ENCODE measurements at regions not wholly inside any gene's neighbourhood (a gene's known extent, or its start where the extent isn't known, plus 50 kb on each side); places are given as distances from the start of the nearest gene placed in this dataset.
"Not testable (repeated sequence)": the region's sequence is repeated elsewhere in the genome, so short reads cannot be mapped to it uniquely, and the experiment has no call there.

GRCh38 chr14:83870546-83871270 lies 1659.2 kb upstream of the FLRT2 start:
- DNase-seq, result no peak

- no peak for DNase-seq
Observed at GRCh38 chr14:83873669-83874068, 1656.3 kb upstream of the FLRT2 start.

GRCh38 chr14:83874662-83875061 lies 1655.3 kb upstream of the FLRT2 start:
- DNase-seq, result peak; percentile 22

GRCh38 chr14:83883732-83884131 lies 1646.2 kb upstream of the FLRT2 start:
- DNase-seq, result no peak

- DNase-seq, result no peak
Observed at GRCh38 chr14:83885837-83886293, 1644.1 kb upstream of the FLRT2 start.

- peak; percentile 14 for DNase-seq
Observed at GRCh38 chr14:83887866-83888265, 1642.1 kb upstream of the FLRT2 start.

- no peak for DNase-seq
Observed at GRCh38 chr14:83893447-83893846, 1636.5 kb upstream of the FLRT2 start.

GRCh38 chr14:83894568-83894967 lies 1635.4 kb upstream of the FLRT2 start:
- DNase-seq, result no peak

- not testable (repeated sequence) for DNase-seq
Observed at GRCh38 chr14:83898558-83898957, 1631.4 kb upstream of the FLRT2 start.

- no peak for DNase-seq
Observed at GRCh38 chr14:83899706-83900105, 1630.2 kb upstream of the FLRT2 start.

GRCh38 chr14:83905157-83905556 lies 1624.8 kb upstream of the FLRT2 start:
- no peak for DNase-seq

GRCh38 chr14:83908419-83908818 lies 1621.5 kb upstream of the FLRT2 start:
- DNase-seq, result no peak

- DNase-seq, result peak; percentile 26
Observed at GRCh38 chr14:83909507-83909906, 1620.4 kb upstream of the FLRT2 start.

GRCh38 chr14:83912032-83912642 lies 1617.8 kb upstream of the FLRT2 start:
- no peak for DNase-seq

- no peak for DNase-seq
Observed at GRCh38 chr14:83913476-83913875, 1616.5 kb upstream of the FLRT2 start.

GRCh38 chr14:83918546-83918945 lies 1611.4 kb upstream of the FLRT2 start:
- no peak for DNase-seq

- not testable (repeated sequence) for DNase-seq
Observed at GRCh38 chr14:83919675-83920074, 1610.3 kb upstream of the FLRT2 start.

GRCh38 chr14:83923842-83924241 lies 1606.1 kb upstream of the FLRT2 start:
- DNase-seq, result no peak

- no peak for DNase-seq
Observed at GRCh38 chr14:83924259-83924658, 1605.7 kb upstream of the FLRT2 start.

GRCh38 chr14:83940253-83940652 lies 1589.7 kb upstream of the FLRT2 start:
- DNase-seq, result no peak

- DNase-seq, result no peak
Observed at GRCh38 chr14:83958359-83958758, 1571.6 kb upstream of the FLRT2 start.

- DNase-seq, result no peak
Observed at GRCh38 chr14:83960832-83961512, 1569.0 kb upstream of the FLRT2 start.

- no peak for DNase-seq
Observed at GRCh38 chr14:83969998-83970397, 1559.9 kb upstream of the FLRT2 start.

- no peak for DNase-seq
Observed at GRCh38 chr14:83972631-83973030, 1557.3 kb upstream of the FLRT2 start.

Measured in fibroblast of skin of back (primary cell).